ENCODE measurements at regions not wholly inside any gene's neighbourhood (a gene's known extent, or its start where the extent isn't known, plus 50 kb on each side); places are given as distances from the start of the nearest gene placed in this dataset.
"Not testable (repeated sequence)": the region's sequence is repeated elsewhere in the genome, so short reads cannot be mapped to it uniquely, and the experiment has no call there.

DNA sequence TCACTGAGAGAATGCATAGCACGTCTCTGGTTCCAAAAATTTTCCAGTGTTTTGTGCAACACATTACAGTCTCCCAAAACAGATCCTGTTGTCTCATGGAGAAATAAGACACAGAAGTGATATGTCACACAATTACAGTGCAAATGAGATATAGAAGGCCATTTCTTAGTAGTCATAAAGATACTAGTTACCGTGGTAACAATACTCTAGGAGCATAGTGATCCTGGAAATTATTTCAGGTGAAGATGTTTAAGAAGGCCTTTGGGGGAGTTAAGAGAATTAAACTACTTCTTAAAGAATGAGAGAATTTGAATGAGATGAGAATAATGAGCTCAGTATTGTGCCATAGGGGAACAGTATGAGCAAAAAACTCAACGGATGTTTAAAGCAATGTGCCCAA is 628.0 kb upstream of the MIR17HG start:
- no peaks in the 10 kb centered on the region for H3K9me3 ChIP-seq
- TF ChIP-seq, protein P1, sequence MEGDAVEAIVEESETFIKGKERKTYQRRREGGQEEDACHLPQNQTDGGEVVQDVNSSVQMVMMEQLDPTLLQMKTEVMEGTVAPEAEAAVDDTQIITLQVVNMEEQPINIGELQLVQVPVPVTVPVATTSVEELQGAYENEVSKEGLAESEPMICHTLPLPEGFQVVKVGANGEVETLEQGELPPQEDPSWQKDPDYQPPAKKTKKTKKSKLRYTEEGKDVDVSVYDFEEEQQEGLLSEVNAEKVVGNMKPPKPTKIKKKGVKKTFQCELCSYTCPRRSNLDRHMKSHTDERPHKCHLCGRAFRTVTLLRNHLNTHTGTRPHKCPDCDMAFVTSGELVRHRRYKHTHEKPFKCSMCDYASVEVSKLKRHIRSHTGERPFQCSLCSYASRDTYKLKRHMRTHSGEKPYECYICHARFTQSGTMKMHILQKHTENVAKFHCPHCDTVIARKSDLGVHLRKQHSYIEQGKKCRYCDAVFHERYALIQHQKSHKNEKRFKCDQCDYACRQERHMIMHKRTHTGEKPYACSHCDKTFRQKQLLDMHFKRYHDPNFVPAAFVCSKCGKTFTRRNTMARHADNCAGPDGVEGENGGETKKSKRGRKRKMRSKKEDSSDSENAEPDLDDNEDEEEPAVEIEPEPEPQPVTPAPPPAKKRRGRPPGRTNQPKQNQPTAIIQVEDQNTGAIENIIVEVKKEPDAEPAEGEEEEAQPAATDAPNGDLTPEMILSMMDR (IDR thresholded peaks at IDR 0.05), result no peak
- ATAC-seq, result no peak
- no peak overlapping the region for H3K4me3 ChIP-seq
- no peak for DNase-seq
- no peaks in the 10 kb centered on the region for H3K4me1 ChIP-seq (ENCODE audit: low read depth)
- intact Hi-C loops (cut with DNase I, micrococcal nuclease), result no loop called here
- H3K36me3 ChIP-seq (ENCODE audit: low read depth), result no peaks in the 10 kb centered on the region

DNA sequence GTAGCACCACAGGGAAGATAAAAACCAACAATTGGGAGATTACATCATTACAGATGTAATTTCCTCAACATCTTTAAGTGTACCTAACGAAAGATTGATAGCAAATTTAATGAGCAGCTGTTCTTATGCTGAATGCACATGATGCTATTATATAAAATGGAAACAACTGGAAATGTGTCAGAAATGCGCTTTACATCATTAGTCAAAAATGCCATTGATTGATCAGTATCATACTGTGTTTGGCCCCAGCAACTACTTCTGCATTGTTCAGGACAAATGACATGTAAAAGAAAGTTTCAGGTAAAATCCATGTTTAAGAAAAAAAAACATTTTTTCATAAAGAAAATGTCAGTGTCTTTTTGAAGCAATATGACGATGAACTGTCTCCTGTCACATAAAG is 625.5 kb upstream of the MIR17HG start:
- Histone ChIP-seq H3K4me1 (ENCODE audit: low read depth) (no peaks in the 10 kb centered on the region), H3K36me3 (ENCODE audit: low read depth) (no peaks in the 10 kb centered on the region), H3K9me3 (no peaks in the 10 kb centered on the region), H3K4me3 (no peak overlapping the region)
- DNase-seq, result no peak
- ATAC-seq, result no peak
- TF ChIP-seq, protein P1 (IDR thresholded peaks at IDR 0.05), result no peak
- intact Hi-C loops (cut with DNase I, micrococcal nuclease), result no loop called here

DNA sequence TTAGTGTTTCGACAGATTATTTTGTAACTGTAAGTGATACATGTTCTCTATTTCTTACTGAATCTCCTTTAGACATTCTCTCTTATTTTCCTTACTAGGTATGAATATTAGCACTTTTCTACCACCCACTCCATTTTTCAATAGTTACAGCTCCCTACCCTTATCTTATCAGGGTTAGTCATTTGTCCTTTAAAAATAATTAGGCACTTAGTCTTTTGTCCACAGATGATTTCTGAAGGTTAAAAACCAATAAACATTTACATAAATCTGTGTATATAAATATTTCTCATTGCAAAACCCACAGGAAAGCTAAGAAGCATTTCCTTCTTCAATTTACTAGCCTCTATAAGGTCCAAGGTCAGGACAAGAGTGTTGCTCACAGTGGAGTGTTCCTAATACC is 624.1 kb upstream of the MIR17HG start:
- H3K9me3 ChIP-seq, result no peaks in the 10 kb centered on the region
- intact Hi-C loops (cut with DNase I, micrococcal nuclease), result no loop called here
- H3K4me3 ChIP-seq, result no peak overlapping the region
- DNase-seq, result no peak
- H3K36me3 ChIP-seq (ENCODE audit: low read depth), result no peaks in the 10 kb centered on the region
- TF ChIP-seq, protein P1 (IDR thresholded peaks at IDR 0.05), result no peak
- no peaks in the 10 kb centered on the region for H3K4me1 ChIP-seq (ENCODE audit: low read depth)
- no peak for ATAC-seq

DNA sequence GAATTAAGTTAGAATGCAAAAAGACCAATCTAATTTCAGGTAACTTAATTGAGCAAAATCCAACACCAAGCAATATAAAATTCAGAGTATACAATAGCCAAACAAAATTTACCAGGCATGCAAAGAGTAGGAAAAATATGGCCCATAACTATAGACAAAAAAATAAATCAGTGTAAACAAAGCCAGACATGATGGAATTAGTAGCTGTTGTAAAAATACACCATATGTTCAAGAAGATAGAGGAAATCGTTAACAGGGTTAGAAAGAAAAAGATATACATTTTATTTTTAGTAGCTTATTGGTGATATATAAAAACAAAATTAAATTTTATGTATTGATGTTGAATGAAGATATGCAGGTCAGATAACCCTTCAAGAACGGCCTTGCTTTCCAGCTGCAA is 621.1 kb upstream of the MIR17HG start:
- no peak overlapping the region for H3K4me3 ChIP-seq
- no peaks in the 10 kb centered on the region for H3K36me3 ChIP-seq (ENCODE audit: low read depth)
- DNase-seq, result no peak
- TF ChIP-seq, protein P1 (IDR thresholded peaks at IDR 0.05), result no peak
- intact Hi-C loops (cut with DNase I, micrococcal nuclease), result no loop called here
- ATAC-seq, result no peak
- no peaks in the 10 kb centered on the region for H3K9me3 ChIP-seq
- H3K4me1 ChIP-seq (ENCODE audit: low read depth), result no peaks in the 10 kb centered on the region

DNA sequence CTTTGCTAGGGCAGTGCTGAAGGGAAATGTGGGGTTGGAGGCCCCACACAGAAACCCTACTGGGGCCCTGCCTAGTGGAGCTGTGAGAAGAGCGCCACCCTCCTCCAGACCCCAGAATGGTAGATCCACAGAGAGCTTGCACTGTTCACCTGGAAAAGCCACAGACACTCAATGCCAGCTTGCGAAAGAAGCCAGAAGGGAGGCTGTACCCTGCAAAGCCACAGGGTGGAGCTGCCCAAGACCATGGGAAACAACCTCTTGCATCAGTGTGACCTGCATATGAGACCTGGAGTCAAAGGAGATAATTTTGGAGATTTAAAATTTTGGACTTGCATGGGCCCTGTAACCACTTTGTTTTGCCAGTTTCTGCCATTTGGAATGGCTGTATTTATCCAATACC is 615.4 kb upstream of the MIR17HG start:
- ATAC-seq (no peak), DNase-seq (no peak)
- Histone ChIP-seq H3K36me3 (ENCODE audit: low read depth) (no peaks in the 10 kb centered on the region), H3K4me3 (no peak overlapping the region), H3K9me3 (peaks cover 7% of the 10 kb centered on the region), H3K4me1 (ENCODE audit: low read depth) (no peaks in the 10 kb centered on the region)
- TF ChIP-seq, protein P1 (IDR thresholded peaks at IDR 0.05), result no peak
- intact Hi-C loops (cut with DNase I, micrococcal nuclease), result no loop called here

DNA sequence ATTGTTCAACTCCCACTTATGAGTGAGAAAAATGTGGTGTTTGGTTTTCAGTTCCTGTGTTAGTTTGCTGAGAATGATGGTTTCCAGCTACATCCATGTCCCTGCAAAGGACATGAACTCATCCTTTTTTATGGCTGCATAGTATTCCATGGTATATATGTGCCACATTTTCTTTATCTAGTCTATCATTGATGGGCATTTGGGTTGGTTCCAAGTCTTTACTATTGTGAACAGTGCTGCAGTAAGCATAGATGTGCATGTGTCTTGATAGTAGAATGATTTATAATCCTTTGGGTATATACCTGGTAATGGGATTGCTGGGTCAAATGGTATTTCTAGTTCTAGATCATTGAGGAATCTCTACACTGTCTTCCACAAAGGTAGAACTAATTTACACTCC is 613.0 kb upstream of the MIR17HG start:
- H3K36me3 ChIP-seq (ENCODE audit: low read depth); ATAC-seq; intact Hi-C loops (cut with DNase I, micrococcal nuclease); DNase-seq; H3K9me3 ChIP-seq; H3K4me3 ChIP-seq; H3K4me1 ChIP-seq (ENCODE audit: low read depth): not testable (repeated sequence)
